ENCODE measurements at regions not wholly inside any gene's neighbourhood (a gene's known extent, or its start where the extent isn't known, plus 50 kb on each side); places are given as distances from the start of the nearest gene placed in this dataset.
"Not testable (repeated sequence)": the region's sequence is repeated elsewhere in the genome, so short reads cannot be mapped to it uniquely, and the experiment has no call there.

DNA sequence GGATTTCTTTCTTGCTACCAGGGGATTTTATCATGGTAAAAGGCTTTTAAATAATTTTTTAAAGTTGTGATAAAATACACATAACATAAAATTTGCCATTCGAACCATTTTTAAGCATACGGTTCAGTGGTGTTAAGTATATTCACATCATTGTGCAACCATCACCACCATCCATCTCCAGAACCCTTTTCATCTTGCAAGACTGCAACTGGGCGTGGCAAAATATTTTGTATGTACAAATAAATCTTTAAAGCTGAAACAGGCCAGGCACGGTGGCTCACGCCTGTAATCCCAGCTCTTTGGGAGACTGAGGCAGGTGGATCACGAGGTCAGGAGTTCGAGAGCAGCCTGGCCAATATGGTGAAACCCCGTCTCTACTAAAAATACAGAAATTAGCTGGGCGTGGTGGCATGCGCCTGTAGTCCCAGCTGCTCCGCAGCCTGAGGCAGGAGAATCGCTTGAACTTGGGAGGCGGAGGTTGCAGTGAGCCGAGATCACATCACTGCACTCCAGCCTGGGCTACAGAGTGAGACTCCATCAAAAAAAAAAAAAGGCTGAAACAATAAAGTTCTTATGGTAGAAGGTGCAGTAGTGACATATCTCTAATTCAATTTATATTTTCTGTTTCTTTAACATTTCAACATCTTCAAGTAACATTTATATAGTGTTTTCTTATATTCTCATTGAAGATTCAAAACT lies 138.6 kb downstream of the SOX4 start:
- WGBS, 2 experiments (ENCODE audit: insufficient coverage in 2 of 2), result 91 to 93% methylated on average over 10 to 11 of the region's 14 CpGs
- H3K9me3 ChIP-seq (ENCODE audit: control insufficient read depth, low read length); H3K27ac ChIP-seq (ENCODE audit: low read depth, low read length, severe bottlenecking); H3K4me3 ChIP-seq (ENCODE audit: extremely low read depth, insufficient read depth, low read length, poor library complexity, severe bottlenecking); H3K36me3 ChIP-seq (ENCODE audit: control insufficient read depth, insufficient read depth, low read length): not testable (repeated sequence)
- peaks cover 20% of the 10 kb centered on the region for H3K4me1 ChIP-seq (ENCODE audit: control insufficient read depth, insufficient read depth, low read length, poor library complexity, severe bottlenecking)

DNA sequence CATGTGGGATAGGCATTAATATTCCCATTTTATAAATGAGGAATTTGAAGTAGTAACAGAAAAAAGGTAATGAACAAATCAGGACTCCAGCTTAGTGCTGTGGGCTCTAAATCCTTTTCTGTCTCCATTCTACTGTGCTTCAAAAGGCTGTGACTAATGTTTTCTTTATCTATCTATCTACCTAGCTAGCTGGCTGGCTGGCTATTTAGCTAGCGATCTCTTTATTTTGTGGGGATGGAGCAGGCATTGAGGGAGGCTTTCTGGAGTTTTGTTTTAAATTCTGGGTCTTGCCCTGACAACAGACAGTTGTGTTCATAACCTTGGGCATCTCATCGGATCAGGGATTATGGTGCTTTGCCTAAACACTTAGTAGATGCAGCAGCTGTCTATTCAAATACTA lies 139.2 kb downstream of the SOX4 start:
- WGBS, 2 experiments (ENCODE audit: insufficient coverage in 2 of 2), result no CpG with 5 or more reads among the region's 2 CpGs
- Histone ChIP-seq H3K9me3 (ENCODE audit: control insufficient read depth, low read length) (no peaks in the 10 kb centered on the region), H3K4me1 (ENCODE audit: control insufficient read depth, insufficient read depth, low read length, poor library complexity, severe bottlenecking) (peaks cover 20% of the 10 kb centered on the region), H3K4me3 (ENCODE audit: extremely low read depth, insufficient read depth, low read length, poor library complexity, severe bottlenecking) (no peak overlapping the region), H3K36me3 (ENCODE audit: control insufficient read depth, insufficient read depth, low read length) (no peaks in the 10 kb centered on the region), H3K27ac (ENCODE audit: low read depth, low read length, severe bottlenecking) (no peak overlapping the region)

DNA sequence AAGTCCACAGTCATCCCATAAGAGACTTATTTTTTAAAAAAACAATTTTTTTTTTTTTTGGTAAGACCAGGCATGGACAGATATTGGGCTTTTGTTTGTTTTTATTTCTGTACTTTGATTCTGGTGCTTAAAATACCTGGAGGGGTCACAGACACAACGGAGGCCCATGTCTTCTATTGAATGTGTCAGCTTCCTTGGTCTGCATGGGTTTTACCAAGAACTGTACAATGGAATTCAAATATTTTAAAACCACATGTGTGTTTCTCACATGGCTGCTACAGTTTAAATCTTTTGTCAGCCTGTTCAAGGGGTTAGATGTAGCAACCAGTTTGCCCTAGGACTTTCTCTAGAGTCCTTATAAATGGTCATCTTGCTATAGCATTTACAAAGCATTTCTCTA lies 139.8 kb downstream of the SOX4 start:
- Histone ChIP-seq H3K4me3 (ENCODE audit: extremely low read depth, insufficient read depth, low read length, poor library complexity, severe bottlenecking) (no peak overlapping the region), H3K27ac (ENCODE audit: low read depth, low read length, severe bottlenecking) (no peak overlapping the region), H3K9me3 (ENCODE audit: control insufficient read depth, low read length) (no peaks in the 10 kb centered on the region), H3K4me1 (ENCODE audit: control insufficient read depth, insufficient read depth, low read length, poor library complexity, severe bottlenecking) (peaks cover 20% of the 10 kb centered on the region), H3K36me3 (ENCODE audit: control insufficient read depth, insufficient read depth, low read length) (no peaks in the 10 kb centered on the region)
- no CpG with 5 or more reads among the region's 1 CpG for WGBS, 2 experiments (ENCODE audit: insufficient coverage in 2 of 2)

DNA sequence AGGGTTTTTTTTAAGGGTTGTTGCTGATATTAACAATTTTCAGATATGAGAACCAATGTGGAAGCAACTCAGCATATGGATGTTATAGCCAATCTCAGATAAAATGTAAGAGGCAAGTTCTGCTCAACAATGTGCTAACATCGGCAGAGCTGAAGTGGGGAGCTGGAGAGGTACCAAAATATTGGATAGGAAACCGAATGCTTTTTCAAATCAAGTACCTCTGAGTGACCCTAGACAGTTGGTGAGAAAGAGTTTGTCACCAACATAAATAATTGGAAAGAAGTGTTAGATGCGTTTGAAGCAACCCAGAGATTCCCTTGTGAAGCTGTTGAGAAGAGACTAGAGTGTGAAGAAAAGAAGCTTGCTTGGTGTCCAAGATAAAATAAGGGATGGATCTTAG lies 140.7 kb downstream of the SOX4 start:
- Histone ChIP-seq H3K4me1 (ENCODE audit: control insufficient read depth, insufficient read depth, low read length, poor library complexity, severe bottlenecking) (peaks cover 20% of the 10 kb centered on the region), H3K9me3 (ENCODE audit: control insufficient read depth, low read length) (no peaks in the 10 kb centered on the region), H3K4me3 (ENCODE audit: extremely low read depth, insufficient read depth, low read length, poor library complexity, severe bottlenecking) (no peak overlapping the region), H3K27ac (ENCODE audit: low read depth, low read length, severe bottlenecking) (no peak overlapping the region), H3K36me3 (ENCODE audit: control insufficient read depth, insufficient read depth, low read length) (no peaks in the 10 kb centered on the region)
- WGBS, 2 experiments (ENCODE audit: insufficient coverage in 2 of 2), result 90 to 100% methylated on average over 3 of the region's 3 CpGs

DNA sequence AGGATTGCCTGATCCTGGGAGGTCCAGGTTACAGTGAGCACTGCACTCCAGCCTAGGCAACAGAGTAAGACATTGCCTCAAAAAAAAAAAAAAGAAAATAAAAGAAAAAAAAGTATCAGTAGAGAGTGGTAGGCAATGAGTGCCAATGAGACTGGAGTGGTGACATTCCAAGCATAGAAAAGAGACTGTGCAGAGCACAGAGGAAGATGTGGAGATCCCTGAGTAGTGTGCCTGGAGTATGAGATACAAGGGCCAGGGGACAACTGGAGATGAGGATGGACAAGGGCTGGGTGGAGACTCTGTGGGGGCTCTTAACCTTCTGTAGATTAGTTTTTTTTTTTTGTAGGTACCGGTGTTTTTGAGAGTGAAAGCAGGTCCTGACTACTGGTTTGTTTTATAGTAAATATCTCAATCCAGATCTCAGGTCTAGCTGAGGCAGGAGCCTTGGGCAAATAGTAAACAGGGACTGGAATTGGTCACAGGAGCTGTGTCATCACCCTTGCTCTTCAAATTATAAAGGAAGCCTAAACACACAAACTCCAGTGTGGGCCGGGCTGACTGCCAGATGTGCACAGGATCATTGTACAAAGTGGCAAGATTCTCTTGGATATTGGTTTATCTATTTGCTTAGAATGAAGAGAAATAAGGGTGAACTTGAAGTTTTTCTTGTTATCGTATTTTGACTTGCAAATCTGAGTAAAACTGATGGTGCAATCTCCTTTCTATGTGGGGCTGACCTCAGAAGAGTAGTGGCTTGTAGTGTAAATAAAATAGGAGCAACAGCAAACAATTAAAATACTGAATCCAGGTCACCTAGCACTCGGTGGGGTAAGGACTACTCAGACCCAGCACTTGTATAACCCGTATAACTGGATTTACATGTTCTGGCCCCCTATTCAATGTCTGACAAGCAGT lies 144.9 kb downstream of the SOX4 start:
- 93% methylated on average over 3 of the region's 5 CpGs; no CpG with 5 or more reads in 1 of the 2 experiments for WGBS, 2 experiments (ENCODE audit: insufficient coverage in 2 of 2)

DNA sequence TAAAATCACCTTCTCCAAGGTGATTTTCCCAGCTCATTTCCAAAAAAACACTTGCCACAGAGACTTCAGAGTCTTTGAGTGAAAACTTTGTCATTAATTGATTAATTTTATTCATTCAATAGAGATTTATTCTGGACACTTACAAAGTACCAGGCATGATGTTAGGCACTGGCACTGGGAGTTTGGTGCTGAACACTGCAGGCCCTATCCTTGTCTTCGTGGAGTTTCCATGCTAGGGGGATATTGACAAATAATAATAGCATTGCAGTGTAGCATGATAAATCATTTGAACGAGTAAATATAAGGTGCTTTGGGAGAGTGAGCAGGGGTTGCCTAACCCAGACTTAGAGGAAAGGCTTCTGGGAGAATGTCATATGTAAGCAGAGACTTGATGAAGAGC lies 145.7 kb downstream of the SOX4 start:
- 63 to 76% methylated on average over 2 of the region's 2 CpGs for WGBS, 2 experiments (ENCODE audit: insufficient coverage in 2 of 2)
- H3K4me3 ChIP-seq (ENCODE audit: extremely low read depth, insufficient read depth, low read length, poor library complexity, severe bottlenecking), result no peak overlapping the region
- H3K27ac ChIP-seq (ENCODE audit: low read depth, low read length, severe bottlenecking), result no peak overlapping the region
- no peaks in the 10 kb centered on the region for H3K9me3 ChIP-seq (ENCODE audit: control insufficient read depth, low read length)
- peaks cover 30% of the 10 kb centered on the region for H3K4me1 ChIP-seq (ENCODE audit: control insufficient read depth, insufficient read depth, low read length, poor library complexity, severe bottlenecking)
- H3K36me3 ChIP-seq (ENCODE audit: control insufficient read depth, insufficient read depth, low read length), result no peaks in the 10 kb centered on the region

More for the DNA sequence above, 144.9 kb downstream of the SOX4 start:
- H3K36me3 ChIP-seq (ENCODE audit: control insufficient read depth, insufficient read depth, low read length), result no peaks in the 10 kb centered on the region
- peaks cover 34% of the 10 kb centered on the region for H3K4me1 ChIP-seq (ENCODE audit: control insufficient read depth, insufficient read depth, low read length, poor library complexity, severe bottlenecking)
- H3K27ac ChIP-seq (ENCODE audit: low read depth, low read length, severe bottlenecking), result peak overlapping the region; percentile 2
- H3K4me3 ChIP-seq (ENCODE audit: extremely low read depth, insufficient read depth, low read length, poor library complexity, severe bottlenecking), result no peak overlapping the region
- no peaks in the 10 kb centered on the region for H3K9me3 ChIP-seq (ENCODE audit: control insufficient read depth, low read length)

DNA sequence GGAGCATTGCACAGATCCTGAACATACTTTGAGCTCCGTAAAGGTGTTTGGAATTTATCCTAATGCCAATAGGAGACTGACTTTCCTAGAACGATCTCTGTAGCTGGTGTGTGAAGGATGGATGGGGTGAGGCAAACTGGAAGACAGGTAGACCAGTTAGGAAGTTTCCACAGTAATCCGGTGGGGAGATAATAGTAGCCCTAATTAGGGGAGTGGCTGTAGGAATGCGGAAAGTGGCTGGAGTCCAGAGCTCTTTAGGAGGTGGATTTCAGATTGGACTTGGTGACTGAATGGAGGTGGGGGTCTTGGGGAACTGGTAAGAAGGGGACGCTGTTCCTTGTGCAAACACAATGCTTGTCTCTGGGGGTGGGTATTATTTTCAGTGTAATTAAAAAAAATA lies 146.3 kb downstream of the SOX4 start:
- Histone ChIP-seq H3K9me3 (ENCODE audit: control insufficient read depth, low read length) (no peaks in the 10 kb centered on the region), H3K4me1 (ENCODE audit: control insufficient read depth, insufficient read depth, low read length, poor library complexity, severe bottlenecking) (peaks cover 30% of the 10 kb centered on the region), H3K4me3 (ENCODE audit: extremely low read depth, insufficient read depth, low read length, poor library complexity, severe bottlenecking) (no peak overlapping the region), H3K27ac (ENCODE audit: low read depth, low read length, severe bottlenecking) (no peak overlapping the region), H3K36me3 (ENCODE audit: control insufficient read depth, insufficient read depth, low read length) (no peaks in the 10 kb centered on the region)
- 24 to 56% methylated on average over 4 of the region's 5 CpGs for WGBS, 2 experiments (ENCODE audit: insufficient coverage in 2 of 2)

DNA sequence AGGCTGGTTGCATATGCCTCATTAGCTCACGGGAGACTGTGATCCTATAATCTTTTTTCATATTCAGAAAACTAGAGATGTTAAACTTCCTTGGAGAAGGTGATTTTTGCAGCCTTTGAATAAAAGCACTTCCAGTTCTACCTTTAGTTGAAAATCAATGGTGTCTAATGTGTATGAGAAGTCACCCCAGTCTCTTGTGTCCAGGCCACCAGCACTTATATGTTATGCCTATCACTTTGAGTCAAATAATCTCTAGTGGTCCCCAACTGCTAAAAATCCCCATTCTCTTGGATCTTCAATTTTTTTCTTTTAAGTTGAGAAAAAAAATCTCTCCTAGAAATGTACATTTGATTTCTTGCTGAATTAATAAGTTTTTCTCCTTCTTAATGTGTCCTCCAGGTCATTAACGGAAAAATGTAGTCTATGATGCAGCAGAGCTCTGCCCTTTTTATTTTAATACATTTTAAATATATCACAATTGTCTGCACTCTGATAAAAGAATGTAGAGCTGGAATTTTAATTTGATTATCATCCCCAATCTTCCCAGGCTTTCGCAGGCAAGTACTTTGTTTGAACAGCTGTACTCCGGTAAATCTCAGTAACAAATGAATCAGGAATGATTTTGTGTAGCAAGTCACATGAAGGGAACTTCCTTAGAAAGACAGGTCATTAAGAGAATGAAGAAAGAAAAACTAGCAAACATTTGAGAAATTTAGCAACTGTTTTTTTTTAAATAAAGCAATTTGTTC lies 147.0 kb downstream of the SOX4 start:
- Histone ChIP-seq H3K36me3 (ENCODE audit: control insufficient read depth, insufficient read depth, low read length) (no peaks in the 10 kb centered on the region), H3K4me3 (ENCODE audit: extremely low read depth, insufficient read depth, low read length, poor library complexity, severe bottlenecking) (no peak overlapping the region), H3K4me1 (ENCODE audit: control insufficient read depth, insufficient read depth, low read length, poor library complexity, severe bottlenecking) (peaks cover 30% of the 10 kb centered on the region), H3K9me3 (ENCODE audit: control insufficient read depth, low read length) (no peaks in the 10 kb centered on the region), H3K27ac (ENCODE audit: low read depth, low read length, severe bottlenecking) (no peak overlapping the region)
- WGBS, 2 experiments (ENCODE audit: insufficient coverage in 2 of 2), result 40% methylated on average over 1 of the region's 4 CpGs; no CpG with 5 or more reads in 1 of the 2 experiments

DNA sequence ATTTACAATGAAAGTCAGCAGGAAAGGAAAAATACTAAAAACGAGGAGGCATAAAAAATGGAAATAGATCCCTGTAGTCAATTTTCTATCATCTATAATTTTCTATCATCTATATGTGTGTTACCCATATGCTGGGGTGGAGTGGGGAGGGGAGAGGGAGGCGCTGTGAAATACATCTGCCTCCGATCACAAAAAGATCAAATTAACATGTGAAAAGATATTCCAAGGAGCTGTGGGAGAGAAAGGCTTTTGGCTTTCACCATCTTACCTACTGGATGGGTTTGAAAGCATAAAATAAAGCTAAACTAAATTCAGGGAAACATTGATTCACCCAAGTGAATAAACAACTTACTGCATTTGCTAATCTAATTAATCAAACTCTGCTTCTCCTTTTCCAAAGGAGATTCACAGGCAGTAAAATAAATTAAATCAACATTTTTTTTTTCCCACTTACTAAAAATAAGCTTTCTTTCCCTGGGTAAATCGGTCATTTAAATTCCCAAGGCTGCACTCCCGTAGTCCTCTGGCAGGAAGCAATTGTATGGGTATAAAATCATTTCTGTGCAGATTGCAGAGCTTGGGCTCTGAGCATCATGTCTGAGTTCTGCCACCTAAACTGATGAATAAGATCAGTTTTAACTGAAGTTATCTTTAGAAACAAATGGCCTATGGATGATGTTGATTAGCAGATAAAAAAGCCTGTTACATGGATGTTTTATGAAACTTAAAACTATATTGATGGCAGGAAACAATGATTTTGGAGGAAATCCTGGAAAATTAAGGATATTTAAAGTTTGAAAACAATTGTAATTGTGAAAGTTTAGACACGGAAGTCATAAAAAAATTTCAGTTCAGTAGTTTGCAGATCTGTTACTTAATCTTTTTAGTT lies 147.9 kb downstream of the SOX4 start:
- no peaks in the 10 kb centered on the region for H3K36me3 ChIP-seq (ENCODE audit: control insufficient read depth, insufficient read depth, low read length)
- H3K4me1 ChIP-seq (ENCODE audit: control insufficient read depth, insufficient read depth, low read length, poor library complexity, severe bottlenecking), result peaks cover 30% of the 10 kb centered on the region
- H3K9me3 ChIP-seq (ENCODE audit: control insufficient read depth, low read length), result no peaks in the 10 kb centered on the region
- H3K27ac ChIP-seq (ENCODE audit: low read depth, low read length, severe bottlenecking), result peak overlapping the region; percentile 5
- WGBS, 2 experiments (ENCODE audit: insufficient coverage in 2 of 2), result 20% methylated on average over 1 of the region's 6 CpGs; no CpG with 5 or more reads in 1 of the 2 experiments
- H3K4me3 ChIP-seq (ENCODE audit: extremely low read depth, insufficient read depth, low read length, poor library complexity, severe bottlenecking), result no peak overlapping the region

DNA sequence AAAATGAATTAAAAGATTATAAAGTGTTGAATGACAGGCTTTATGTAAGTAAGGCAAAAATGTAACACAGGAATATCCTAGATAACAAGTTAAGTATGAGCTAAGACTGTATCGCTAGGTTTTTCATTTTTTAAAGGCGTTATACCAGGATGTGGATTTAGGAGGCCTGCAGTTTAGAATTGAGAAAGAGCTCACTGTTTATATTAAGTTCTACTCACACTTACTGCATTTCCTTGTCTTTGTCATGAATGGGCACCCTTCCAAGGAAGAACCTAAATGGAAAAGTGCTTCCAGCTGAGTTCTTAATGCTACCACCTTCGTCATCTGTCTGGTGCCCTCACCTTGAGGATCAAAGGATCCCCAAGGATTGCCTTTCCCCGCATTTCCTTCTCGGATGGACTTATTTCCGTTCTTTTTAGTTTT lies 148.7 kb downstream of the SOX4 start:
- Histone ChIP-seq H3K36me3 (ENCODE audit: control insufficient read depth, insufficient read depth, low read length) (no peaks in the 10 kb centered on the region), H3K9me3 (ENCODE audit: control insufficient read depth, low read length) (no peaks in the 10 kb centered on the region), H3K4me3 (ENCODE audit: extremely low read depth, insufficient read depth, low read length, poor library complexity, severe bottlenecking) (no peak overlapping the region), H3K4me1 (ENCODE audit: control insufficient read depth, insufficient read depth, low read length, poor library complexity, severe bottlenecking) (peaks cover 30% of the 10 kb centered on the region), H3K27ac (ENCODE audit: low read depth, low read length, severe bottlenecking) (no peak overlapping the region)
- WGBS, 2 experiments (ENCODE audit: insufficient coverage in 2 of 2), result 29 to 56% methylated on average over 3 to 4 of the region's 6 CpGs

Measured in mesodermal cell (in vitro differentiated cells).